Omental fat pad (tissue), 3 donors: ENCODE measurements at regions not wholly inside any gene's neighbourhood (a gene's known extent, or its start where the extent isn't known, plus 50 kb on each side); places are given as distances from the start of the nearest gene placed in this dataset.

ENCODE experiments used
- ATAC-seq: fragments of 150-250 bp; one replicate; pipeline ENCODE4 v1.9.1; 2016; ENCODE audit warnings: mild to moderate bottlenecking, moderate library complexity; ENCODE audit not compliant: low FRiP score
- DNase-seq: peaks from one replicate; pipeline ENCODE4 v3.0.0-alpha.2; 2019; ENCODE audit warnings: low spot score
- TF ChIP-seq, protein P1 (sequence below), 3 donors: fragments of 450-650 bp; IDR thresholded peaks; one replicate each; pipeline ENCODE4 v1.5.1; 2016 to 2017; ENCODE audit warnings: antibody characterized with exemption in 3 of 3, mild to moderate bottlenecking in 3 of 3, moderate library complexity in 2 of 3

DNA sequence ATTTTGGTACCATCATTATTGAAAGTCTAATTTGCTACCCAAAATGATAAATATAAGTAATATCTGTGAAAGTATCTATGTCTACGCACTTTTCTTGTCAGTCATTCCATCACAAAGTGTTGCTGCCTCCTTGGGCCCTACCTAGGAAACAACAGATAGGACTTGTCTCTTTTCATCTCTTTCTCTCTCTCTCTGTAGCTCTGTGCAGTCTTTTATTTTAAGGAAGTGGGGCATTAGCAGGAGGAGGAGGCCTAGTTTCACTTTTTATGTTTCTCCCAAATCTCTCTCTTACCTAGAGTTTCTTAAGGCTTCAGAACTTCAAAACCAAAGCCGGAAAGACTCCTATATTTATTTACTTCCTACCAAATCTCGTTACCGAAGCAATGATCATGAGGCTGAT is 354.8 kb upstream of the LUZP2 start:
- TF ChIP-seq, protein P1, sequence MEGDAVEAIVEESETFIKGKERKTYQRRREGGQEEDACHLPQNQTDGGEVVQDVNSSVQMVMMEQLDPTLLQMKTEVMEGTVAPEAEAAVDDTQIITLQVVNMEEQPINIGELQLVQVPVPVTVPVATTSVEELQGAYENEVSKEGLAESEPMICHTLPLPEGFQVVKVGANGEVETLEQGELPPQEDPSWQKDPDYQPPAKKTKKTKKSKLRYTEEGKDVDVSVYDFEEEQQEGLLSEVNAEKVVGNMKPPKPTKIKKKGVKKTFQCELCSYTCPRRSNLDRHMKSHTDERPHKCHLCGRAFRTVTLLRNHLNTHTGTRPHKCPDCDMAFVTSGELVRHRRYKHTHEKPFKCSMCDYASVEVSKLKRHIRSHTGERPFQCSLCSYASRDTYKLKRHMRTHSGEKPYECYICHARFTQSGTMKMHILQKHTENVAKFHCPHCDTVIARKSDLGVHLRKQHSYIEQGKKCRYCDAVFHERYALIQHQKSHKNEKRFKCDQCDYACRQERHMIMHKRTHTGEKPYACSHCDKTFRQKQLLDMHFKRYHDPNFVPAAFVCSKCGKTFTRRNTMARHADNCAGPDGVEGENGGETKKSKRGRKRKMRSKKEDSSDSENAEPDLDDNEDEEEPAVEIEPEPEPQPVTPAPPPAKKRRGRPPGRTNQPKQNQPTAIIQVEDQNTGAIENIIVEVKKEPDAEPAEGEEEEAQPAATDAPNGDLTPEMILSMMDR (IDR thresholded peaks at IDR 0.05) = no peak
- DNase-seq (no peak), ATAC-seq (no peak)

DNA sequence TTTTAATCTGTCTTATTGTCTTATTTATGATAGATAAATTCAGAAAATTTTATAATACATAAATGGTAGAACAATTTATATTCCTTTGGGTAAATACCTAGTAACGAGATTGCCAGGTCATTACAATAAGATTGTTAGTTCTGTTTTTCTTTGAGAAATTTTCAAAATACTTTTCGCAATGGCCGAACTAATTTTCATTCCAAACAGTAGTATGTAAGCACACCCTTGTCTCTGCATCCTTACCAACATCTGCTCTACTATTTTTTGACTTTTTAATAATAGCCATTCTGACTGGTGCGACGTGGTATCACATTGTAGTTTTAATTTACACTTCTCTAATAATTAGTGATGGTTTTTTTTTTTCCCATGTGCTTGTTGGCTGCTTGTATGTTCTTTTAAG is 351.4 kb upstream of the LUZP2 start:
- ATAC-seq = no peak
- TF ChIP-seq, protein P1 (IDR thresholded peaks at IDR 0.05) = no peak

DNA sequence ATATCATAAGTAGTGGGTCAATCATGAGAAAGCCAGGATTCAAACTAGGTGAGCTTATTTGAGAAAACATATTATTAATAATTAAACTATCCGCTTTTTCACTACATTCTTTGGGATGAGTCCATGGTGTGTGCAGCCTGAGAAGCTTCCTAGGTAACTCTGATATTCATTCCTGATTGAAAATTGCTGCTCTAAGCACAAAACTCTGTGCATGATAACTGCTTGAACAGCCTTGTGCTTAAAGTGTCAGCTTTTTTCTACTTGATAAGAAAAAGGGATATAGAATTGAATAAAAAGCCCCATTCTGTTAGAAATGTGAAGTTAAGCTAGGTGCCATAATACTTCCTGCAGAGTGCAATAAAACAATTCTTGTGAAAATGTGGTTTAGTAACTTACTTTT is 343.5 kb upstream of the LUZP2 start:
- ATAC-seq (no peak), DNase-seq (no peak)
- TF ChIP-seq, protein P1 (IDR thresholded peaks at IDR 0.05) = no peak

More for the DNA sequence above, 351.4 kb upstream of the LUZP2 start:
- DNase-seq = no peak

DNA sequence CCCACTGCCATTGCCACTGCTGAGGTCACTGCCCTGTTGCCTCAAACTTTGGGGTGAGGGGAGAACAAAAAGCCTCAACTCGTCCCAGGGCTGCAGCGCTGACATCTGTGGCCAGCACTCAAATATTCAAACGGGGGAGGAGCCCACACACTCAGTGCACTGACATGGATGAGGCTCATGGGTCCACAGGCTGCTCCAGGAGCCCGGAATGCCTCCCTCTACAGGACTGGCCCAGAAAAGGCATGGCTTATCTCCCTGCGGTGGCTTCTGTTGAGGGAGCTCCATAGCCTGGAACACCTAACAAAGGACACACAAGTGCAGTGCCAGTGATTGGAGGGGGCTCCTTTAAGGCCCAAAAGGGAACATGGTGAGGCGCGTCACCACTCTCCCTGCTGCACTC is 341.1 kb upstream of the LUZP2 start:
- TF ChIP-seq, protein P1 (IDR thresholded peaks at IDR 0.05) = no peak
- no peak for ATAC-seq
- DNase-seq = no peak

DNA sequence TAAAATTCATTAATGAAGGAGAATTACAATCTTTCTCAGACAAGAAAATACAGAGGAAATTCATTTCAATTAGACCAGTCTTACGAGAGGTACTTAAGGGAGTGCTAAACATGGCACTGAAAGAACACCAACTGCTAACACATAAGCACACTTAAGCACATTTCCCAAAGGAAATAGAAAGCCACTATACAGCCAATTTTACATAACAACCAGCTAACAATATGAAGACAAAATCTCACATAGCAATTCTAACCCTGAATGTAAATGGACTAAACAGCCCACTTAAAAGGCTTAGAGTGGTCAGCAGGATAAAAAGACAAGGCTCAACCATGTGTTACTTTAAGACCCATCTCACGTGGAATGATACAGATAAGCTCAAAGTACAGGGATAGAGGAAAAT is 339.5 kb upstream of the LUZP2 start:
- DNase-seq (no peak), ATAC-seq (no peak)
- TF ChIP-seq, protein P1 (IDR thresholded peaks at IDR 0.05) = no peak

DNA sequence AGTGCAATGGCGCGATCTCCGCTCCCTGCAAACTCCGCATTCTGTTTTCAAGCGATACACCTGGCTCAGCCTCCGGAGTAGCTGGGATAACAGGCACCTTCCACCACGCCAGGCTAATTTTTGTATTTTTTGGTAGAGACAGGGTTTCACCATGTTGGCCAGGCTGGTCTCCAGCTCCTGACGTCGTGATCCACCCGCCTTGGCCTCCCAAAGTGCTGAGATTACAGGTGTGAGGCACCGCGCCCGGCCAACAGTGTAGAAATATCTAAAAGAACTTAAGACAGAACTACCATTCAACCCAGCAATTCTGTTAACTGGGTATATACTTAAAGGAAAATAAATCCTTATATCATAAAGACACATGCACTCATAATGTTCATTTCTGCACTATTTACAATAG is 335.3 kb upstream of the LUZP2 start:
- TF ChIP-seq, protein P1 (IDR thresholded peaks at IDR 0.05) = no peak
- ATAC-seq = no peak
- no peak for DNase-seq

DNA sequence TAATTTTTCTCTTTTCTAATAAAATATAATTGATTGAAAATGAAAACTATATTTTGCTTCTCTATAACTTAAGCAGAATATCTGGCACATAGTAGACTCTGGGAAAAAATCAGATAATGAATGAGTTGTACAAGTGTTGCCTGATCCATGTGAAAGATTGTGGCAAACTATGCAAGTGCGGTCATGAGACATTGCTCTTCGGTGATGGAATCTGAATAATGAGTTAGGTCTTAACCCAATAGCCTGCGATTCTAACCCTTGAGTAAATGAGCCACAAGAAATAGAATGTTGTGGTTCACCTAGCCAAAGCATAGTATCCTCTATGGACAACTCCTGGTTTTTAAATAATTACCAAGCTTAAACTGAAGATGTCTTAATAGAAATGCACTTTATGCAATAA is 333.7 kb upstream of the LUZP2 start:
- TF ChIP-seq, protein P1 (IDR thresholded peaks at IDR 0.05) = no peak
- ATAC-seq (no peak), DNase-seq (no peak)
